Testis (tissue), 2 donors: ENCODE measurements at regions not wholly inside any gene's neighbourhood (a gene's known extent, or its start where the extent isn't known, plus 50 kb on each side); places are given as distances from the start of the nearest gene placed in this dataset.
"Not testable (repeated sequence)": the region's sequence is repeated elsewhere in the genome, so short reads cannot be mapped to it uniquely, and the experiment has no call there.

Source experiments
- POLR2A ChIP-seq: fragments of 450-650 bp; IDR thresholded peaks from one replicate; pipeline ENCODE4 v1.6.1; 2017; ENCODE audit warnings: antibody characterized with exemption, mild to moderate bottlenecking, moderate library complexity
- TF ChIP-seq, protein P1 (sequence below), 3 experiments: fragments of 450-650 bp in 2 of 3; fragments of 200-600 bp in 1 of 3; sonication (generic) in 1 of 3; IDR thresholded peaks; one replicate each; pipeline ENCODE4 v1.5.1; 2016 to 2019; ENCODE audit warnings: antibody characterized with exemption in 3 of 3, mild to moderate bottlenecking in 2 of 3, moderate library complexity in 1 of 3

DNA sequence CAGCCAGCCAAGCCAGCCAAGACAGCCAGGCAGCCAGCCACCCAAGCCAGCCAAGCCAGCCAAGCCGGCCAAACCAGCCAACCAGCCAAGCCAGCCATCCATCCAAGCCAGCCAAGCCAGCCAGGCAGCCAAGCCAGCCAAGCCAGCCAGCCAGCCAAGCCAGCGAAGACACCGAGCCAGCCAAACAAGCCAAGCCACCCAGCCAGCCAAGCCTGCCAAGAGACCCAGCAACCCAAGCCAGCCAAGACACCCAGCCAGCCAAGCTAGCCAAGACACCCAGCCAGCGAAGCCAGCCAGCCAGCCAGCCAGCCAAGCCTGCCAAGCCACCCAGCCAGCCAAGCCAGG lies 318.0 kb upstream of the PLGLB2 start:
- TF ChIP-seq, protein P1, sequence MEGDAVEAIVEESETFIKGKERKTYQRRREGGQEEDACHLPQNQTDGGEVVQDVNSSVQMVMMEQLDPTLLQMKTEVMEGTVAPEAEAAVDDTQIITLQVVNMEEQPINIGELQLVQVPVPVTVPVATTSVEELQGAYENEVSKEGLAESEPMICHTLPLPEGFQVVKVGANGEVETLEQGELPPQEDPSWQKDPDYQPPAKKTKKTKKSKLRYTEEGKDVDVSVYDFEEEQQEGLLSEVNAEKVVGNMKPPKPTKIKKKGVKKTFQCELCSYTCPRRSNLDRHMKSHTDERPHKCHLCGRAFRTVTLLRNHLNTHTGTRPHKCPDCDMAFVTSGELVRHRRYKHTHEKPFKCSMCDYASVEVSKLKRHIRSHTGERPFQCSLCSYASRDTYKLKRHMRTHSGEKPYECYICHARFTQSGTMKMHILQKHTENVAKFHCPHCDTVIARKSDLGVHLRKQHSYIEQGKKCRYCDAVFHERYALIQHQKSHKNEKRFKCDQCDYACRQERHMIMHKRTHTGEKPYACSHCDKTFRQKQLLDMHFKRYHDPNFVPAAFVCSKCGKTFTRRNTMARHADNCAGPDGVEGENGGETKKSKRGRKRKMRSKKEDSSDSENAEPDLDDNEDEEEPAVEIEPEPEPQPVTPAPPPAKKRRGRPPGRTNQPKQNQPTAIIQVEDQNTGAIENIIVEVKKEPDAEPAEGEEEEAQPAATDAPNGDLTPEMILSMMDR (IDR thresholded peaks at IDR 0.05): not testable (repeated sequence)
- not testable (repeated sequence) for TF ChIP-seq POLR2A
